ENCODE measurements at regions not wholly inside any gene's neighbourhood (a gene's known extent, or its start where the extent isn't known, plus 50 kb on each side); places are given as distances from the start of the nearest gene placed in this dataset.

DNA sequence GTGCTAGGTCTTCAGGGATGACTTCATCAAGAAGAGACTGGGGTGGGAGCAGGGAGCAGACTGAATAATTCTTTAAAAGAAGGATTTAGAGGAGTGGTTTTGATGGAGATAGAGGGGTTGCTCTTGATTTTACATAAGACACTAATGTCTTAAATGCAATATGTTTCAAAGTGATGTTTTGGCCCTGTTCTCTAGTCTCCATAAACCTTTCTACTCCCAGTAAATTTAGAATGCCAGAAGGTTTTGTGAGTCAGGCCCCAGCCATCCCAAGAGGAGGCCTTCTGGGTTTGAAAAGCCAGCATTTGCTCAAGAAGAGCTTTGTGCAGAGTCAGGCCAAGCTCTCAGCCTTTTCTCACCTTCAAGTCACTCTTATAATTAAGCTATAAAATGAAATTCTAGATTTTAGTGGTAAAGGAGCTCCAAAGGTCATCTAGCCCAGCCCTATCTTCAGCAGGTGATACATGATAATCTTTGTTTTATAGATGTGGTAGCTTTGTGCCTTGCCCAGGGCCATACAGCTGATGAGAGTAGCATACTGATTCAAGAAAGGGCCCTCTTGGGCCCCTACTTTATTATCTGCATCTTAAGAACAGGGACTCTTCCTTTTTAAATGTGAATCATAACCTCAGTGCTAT lies 122.8 kb upstream of the MTNR1B start:
- no peak for DNase-seq
- Histone ChIP-seq H3K9me3 (no peaks in the 10 kb centered on the region), H3K4me1 (no peaks in the 10 kb centered on the region), H3K36me3 (no peaks in the 10 kb centered on the region), H3K4me3 (no peak overlapping the region), H3K27ac (no peak overlapping the region), H3K27me3 (no peaks in the 10 kb centered on the region)
- TF ChIP-seq, protein P1, sequence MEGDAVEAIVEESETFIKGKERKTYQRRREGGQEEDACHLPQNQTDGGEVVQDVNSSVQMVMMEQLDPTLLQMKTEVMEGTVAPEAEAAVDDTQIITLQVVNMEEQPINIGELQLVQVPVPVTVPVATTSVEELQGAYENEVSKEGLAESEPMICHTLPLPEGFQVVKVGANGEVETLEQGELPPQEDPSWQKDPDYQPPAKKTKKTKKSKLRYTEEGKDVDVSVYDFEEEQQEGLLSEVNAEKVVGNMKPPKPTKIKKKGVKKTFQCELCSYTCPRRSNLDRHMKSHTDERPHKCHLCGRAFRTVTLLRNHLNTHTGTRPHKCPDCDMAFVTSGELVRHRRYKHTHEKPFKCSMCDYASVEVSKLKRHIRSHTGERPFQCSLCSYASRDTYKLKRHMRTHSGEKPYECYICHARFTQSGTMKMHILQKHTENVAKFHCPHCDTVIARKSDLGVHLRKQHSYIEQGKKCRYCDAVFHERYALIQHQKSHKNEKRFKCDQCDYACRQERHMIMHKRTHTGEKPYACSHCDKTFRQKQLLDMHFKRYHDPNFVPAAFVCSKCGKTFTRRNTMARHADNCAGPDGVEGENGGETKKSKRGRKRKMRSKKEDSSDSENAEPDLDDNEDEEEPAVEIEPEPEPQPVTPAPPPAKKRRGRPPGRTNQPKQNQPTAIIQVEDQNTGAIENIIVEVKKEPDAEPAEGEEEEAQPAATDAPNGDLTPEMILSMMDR (IDR thresholded peaks at IDR 0.05): no peak
- no peak for ATAC-seq
- intact Hi-C loops (cut with DNase I): no loop called here

DNA sequence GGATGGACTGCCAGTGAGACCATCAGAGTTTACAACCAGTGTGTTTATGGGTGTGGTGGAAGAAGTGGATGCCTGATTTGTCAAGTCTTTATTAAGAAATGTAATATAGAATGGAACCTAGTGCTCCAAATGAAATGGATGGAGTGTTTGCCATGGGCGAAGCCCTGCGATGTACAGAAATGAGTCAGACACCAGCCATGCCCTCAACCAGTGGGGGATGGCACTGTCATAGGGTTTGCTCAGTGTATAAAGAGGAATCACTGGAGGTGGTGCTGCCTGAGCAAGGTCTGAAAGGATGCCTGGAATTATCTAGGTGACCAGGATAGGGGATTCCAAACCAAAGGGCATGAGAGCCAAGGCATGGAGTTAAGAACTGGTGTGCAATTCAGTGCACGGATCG lies 120.9 kb upstream of the MTNR1B start:
- H3K4me3 ChIP-seq: no peak overlapping the region
- H3K4me1 ChIP-seq: no peaks in the 10 kb centered on the region
- no peak for TF ChIP-seq POLR2A (IDR thresholded peaks at IDR 0.05)
- TF ChIP-seq, protein P1 (IDR thresholded peaks at IDR 0.05): no peak
- DNase-seq: no peak
- intact Hi-C loops (cut with DNase I): no loop called here
- H3K36me3 ChIP-seq: no peaks in the 10 kb centered on the region
- H3K9me3 ChIP-seq: no peaks in the 10 kb centered on the region
- H3K27me3 ChIP-seq: no peaks in the 10 kb centered on the region
- no peak overlapping the region for H3K27ac ChIP-seq
- ATAC-seq: no peak
- WGBS, 4 donors: 91 to 96% (median 95%) methylated on average over 4 of the region's 4 CpGs

DNA sequence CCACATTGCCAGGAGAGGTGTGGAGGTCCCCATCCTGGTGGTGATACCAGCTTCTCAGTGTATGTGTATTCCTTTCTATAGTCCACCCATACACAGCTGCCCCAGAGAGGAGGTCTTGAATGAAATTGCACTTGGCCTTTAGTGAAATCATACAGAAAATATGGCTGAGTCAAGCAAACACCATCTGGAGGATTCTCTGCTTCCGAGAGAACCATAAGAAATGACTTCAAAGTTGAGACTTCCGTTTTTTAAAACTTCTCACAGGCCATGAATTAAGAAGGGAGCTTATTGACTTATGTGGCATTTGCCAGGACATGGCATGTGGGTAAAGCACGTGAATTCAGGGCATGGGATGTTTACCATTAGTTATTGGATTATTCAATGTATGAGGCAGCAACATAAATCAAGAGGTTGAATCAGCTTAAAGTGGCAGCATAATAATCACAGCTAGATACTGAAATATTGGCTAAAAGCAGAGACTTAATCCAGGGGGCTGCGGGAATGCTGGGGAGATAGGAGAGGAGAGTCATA lies 119.1 kb upstream of the MTNR1B start:
- intact Hi-C loops (cut with DNase I): no loop called here
- H3K27me3 ChIP-seq: no peaks in the 10 kb centered on the region
- no peaks in the 10 kb centered on the region for H3K9me3 ChIP-seq
- 75 to 92% (median 85%) methylated on average over 4 of the region's 4 CpGs for WGBS, 4 donors
- no peaks in the 10 kb centered on the region for H3K36me3 ChIP-seq
- no peak overlapping the region for H3K4me3 ChIP-seq
- ATAC-seq (no peak), DNase-seq (no peak)
- TF ChIP-seq, protein P1 (IDR thresholded peaks at IDR 0.05): no peak
- no peak for TF ChIP-seq POLR2A (IDR thresholded peaks at IDR 0.05)
- no peak overlapping the region for H3K27ac ChIP-seq
- H3K4me1 ChIP-seq: no peaks in the 10 kb centered on the region

DNA sequence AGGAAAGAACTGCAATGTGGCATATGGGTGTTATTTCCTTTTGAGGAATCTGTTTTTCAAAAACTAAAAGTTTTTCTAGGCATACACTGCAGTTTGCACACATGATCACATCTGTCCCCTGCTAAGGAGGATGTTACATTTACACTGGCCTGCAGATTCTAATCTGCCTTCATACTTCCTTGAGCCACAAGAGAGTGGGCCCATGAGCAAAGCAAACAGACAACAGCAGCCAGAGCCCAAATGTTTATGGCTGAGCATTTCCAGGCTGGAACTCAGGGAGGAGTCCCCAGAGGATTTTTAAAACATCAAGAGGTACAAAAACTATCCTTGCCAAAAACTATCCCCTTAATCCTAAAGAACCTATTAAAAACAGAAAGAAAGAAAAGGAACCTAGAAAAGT lies 117.2 kb upstream of the MTNR1B start:
- Histone ChIP-seq H3K27ac (no peak overlapping the region), H3K27me3 (peaks cover 0 to 2% (median 0%) of the 10 kb centered on the region in 9 donors), H3K36me3 (no peaks in the 10 kb centered on the region), H3K4me1 (no peaks in the 10 kb centered on the region), H3K4me3 (no peak overlapping the region), H3K9me3 (no peaks in the 10 kb centered on the region)
- DNase-seq: no peak
- intact Hi-C loops (cut with DNase I): no loop called here
- no peak for ATAC-seq
- TF ChIP-seq, protein P1 (IDR thresholded peaks at IDR 0.05): no peak
- no peak for TF ChIP-seq POLR2A (IDR thresholded peaks at IDR 0.05)

Measured in heart left ventricle (tissue), 16 donors.